HG03469 (cell line): ENCODE measurements at regions not wholly inside any gene's neighbourhood (a gene's known extent, or its start where the extent isn't known, plus 50 kb on each side); places are given as distances from the start of the nearest gene placed in this dataset.
"Not testable (repeated sequence)": the region's sequence is repeated elsewhere in the genome, so short reads cannot be mapped to it uniquely, and the experiment has no call there.

ENCODE experiments used
- ATAC-seq: cut with Tn5 transposase; IDR thresholded peaks from one replicate; pipeline ENCODE4 v1.9.1; 2021; ENCODE audit warnings: mild to moderate bottlenecking, moderate library complexity, moderate number of reproducible peaks; ENCODE audit not compliant: unreplicated experiment

- ATAC-seq: no peak
These were observed 66.2 kb downstream of the SC5D start for GRCh38 chr11:121358760-121359159.

GRCh38 chr11:121359591-121359990 is 67.0 kb downstream of the SC5D start:
- no peak for ATAC-seq

GRCh38 chr11:121362955-121363354 is 70.4 kb downstream of the SC5D start:
- not testable (repeated sequence) for ATAC-seq

- no peak for ATAC-seq
These were observed 72.7 kb downstream of the SC5D start for GRCh38 chr11:121365304-121365703.

GRCh38 chr11:121366038-121366437 is 73.5 kb downstream of the SC5D start:
- no peak for ATAC-seq

GRCh38 chr11:121367001-121367843 is 74.7 kb downstream of the SC5D start:
- peak; percentile 90 for ATAC-seq

- no peak for ATAC-seq
These were observed 75.3 kb downstream of the SC5D start for GRCh38 chr11:121367844-121368225.

- ATAC-seq: no peak
These were observed 76.0 kb downstream of the SC5D start for GRCh38 chr11:121368364-121369240.

- no peak for ATAC-seq
These were observed 76.8 kb downstream of the SC5D start for GRCh38 chr11:121369366-121369765.

- no peak for ATAC-seq
These were observed 79.5 kb downstream of the SC5D start for GRCh38 chr11:121372028-121372427.

- ATAC-seq: peak; percentile 82
These were observed 79.3 kb upstream of the SORL1 start for GRCh38 chr11:121372671-121373429.

- ATAC-seq: no peak
These were observed 77.7 kb upstream of the SORL1 start for GRCh38 chr11:121374286-121374985.

- ATAC-seq: no peak
These were observed 76.0 kb upstream of the SORL1 start for GRCh38 chr11:121376130-121376529.

- ATAC-seq: not testable (repeated sequence)
These were observed 72.8 kb upstream of the SORL1 start for GRCh38 chr11:121379145-121379810.

- no peak for ATAC-seq
These were observed 68.4 kb upstream of the SORL1 start for GRCh38 chr11:121383716-121384115.

GRCh38 chr11:121385688-121386087 is 66.4 kb upstream of the SORL1 start:
- no peak for ATAC-seq
